WTC11 (cell line): ENCODE measurements at regions not wholly inside any gene's neighbourhood (a gene's known extent, or its start where the extent isn't known, plus 50 kb on each side); places are given as distances from the start of the nearest gene placed in this dataset.

Experiments used
- ATF6 ChIP-seq: sonication (generic); formaldehyde crosslinking; IDR thresholded peaks from 2 replicates; pipeline ENCODE4 v1.8.1; 2023; ENCODE audit warnings: mild to moderate bottlenecking, missing genetic modification reagents
- CBFB ChIP-seq: sonication (generic); formaldehyde crosslinking; IDR thresholded peaks from 2 replicates; pipeline ENCODE4 v1.8.1; 2022; ENCODE audit warnings: mild to moderate bottlenecking, low read depth, missing genetic modification reagents
- HMGA2 ChIP-seq: fragments of 250-450 bp; sonication (Bioruptor Pico); IDR thresholded peaks from 2 replicates; pipeline ENCODE4 v1.4.0; 2021; ENCODE audit warnings: mild to moderate bottlenecking, moderate library complexity
- HMGXB4 ChIP-seq: sonication (generic); formaldehyde crosslinking; IDR thresholded peaks from 2 replicates; pipeline ENCODE4 v1.8.1; 2023; ENCODE audit warnings: mild to moderate bottlenecking, moderate library complexity, missing genetic modification reagents
- IRF2 ChIP-seq: sonication (generic); formaldehyde crosslinking; IDR thresholded peaks from 2 replicates; pipeline ENCODE4 v1.8.0; 2022; ENCODE audit warnings: low read depth, missing genetic modification reagents, borderline replicate concordance
- SMAD4 ChIP-seq: sonication (generic); formaldehyde crosslinking; IDR thresholded peaks from 2 replicates; pipeline ENCODE4 v1.8.0; 2022; ENCODE audit warnings: mild to moderate bottlenecking, missing genetic modification reagents
- USF2 ChIP-seq: sonication (generic); formaldehyde crosslinking; IDR thresholded peaks from 2 replicates; pipeline ENCODE4 v1.8.1; 2023; ENCODE audit warnings: mild to moderate bottlenecking, missing genetic modification reagents, moderate library complexity
- ZNF512 ChIP-seq: sonication (generic); formaldehyde crosslinking; IDR thresholded peaks from 2 replicates; pipeline ENCODE4 v1.8.1; 2022; ENCODE audit warnings: missing genetic modification reagents, borderline replicate concordance
- TF ChIP-seq, protein P1 (sequence below): fragments of 200-600 bp; IDR thresholded peaks from 2 replicates; pipeline ENCODE4 v1.8.0; 2022; ENCODE audit warnings: antibody characterized with exemption
- TF ChIP-seq, protein P2 (sequence below): fragments of 250-450 bp; sonication (Bioruptor Pico); conservative IDR thresholded peaks from 2 replicates; pipeline ENCODE4 v1.9.0; 2021; ENCODE audit warnings: mild to moderate bottlenecking

DNA sequence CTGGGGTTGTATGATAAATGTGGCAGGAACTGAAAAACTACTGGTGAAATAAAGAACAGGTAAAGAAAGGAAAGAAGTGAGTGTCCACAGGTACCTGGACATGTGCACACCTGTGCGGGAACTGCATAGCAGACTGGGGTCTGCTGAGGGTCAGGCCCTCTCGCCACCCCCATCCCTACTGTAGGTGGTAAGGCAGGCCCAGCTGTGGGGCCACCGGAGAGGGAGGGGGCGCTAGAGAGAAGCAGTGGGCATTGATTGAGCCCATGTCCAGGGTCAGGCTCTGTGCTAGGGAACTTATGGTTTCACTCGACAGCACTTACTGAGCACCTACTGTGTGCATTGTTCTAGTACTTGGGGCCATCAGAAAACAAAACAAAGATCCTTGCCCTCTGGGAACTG is 400.5 kb downstream of the MATN1 start:
- TF ChIP-seq, protein P1, sequence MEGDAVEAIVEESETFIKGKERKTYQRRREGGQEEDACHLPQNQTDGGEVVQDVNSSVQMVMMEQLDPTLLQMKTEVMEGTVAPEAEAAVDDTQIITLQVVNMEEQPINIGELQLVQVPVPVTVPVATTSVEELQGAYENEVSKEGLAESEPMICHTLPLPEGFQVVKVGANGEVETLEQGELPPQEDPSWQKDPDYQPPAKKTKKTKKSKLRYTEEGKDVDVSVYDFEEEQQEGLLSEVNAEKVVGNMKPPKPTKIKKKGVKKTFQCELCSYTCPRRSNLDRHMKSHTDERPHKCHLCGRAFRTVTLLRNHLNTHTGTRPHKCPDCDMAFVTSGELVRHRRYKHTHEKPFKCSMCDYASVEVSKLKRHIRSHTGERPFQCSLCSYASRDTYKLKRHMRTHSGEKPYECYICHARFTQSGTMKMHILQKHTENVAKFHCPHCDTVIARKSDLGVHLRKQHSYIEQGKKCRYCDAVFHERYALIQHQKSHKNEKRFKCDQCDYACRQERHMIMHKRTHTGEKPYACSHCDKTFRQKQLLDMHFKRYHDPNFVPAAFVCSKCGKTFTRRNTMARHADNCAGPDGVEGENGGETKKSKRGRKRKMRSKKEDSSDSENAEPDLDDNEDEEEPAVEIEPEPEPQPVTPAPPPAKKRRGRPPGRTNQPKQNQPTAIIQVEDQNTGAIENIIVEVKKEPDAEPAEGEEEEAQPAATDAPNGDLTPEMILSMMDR, result no peak
- TF ChIP-seq ATF6 (CRISPR knock-in tag) (no peak), SMAD4 (CRISPR knock-in tag) (no peak), IRF2 (CRISPR knock-in tag) (no peak), USF2 (CRISPR knock-in tag) (no peak), HMGXB4 (no peak), HMGA2 (CRISPR knock-in tag) (no peak), ZNF512 (CRISPR knock-in tag) (no peak), CBFB (CRISPR knock-in tag) (no peak)
- TF ChIP-seq, protein P2, sequence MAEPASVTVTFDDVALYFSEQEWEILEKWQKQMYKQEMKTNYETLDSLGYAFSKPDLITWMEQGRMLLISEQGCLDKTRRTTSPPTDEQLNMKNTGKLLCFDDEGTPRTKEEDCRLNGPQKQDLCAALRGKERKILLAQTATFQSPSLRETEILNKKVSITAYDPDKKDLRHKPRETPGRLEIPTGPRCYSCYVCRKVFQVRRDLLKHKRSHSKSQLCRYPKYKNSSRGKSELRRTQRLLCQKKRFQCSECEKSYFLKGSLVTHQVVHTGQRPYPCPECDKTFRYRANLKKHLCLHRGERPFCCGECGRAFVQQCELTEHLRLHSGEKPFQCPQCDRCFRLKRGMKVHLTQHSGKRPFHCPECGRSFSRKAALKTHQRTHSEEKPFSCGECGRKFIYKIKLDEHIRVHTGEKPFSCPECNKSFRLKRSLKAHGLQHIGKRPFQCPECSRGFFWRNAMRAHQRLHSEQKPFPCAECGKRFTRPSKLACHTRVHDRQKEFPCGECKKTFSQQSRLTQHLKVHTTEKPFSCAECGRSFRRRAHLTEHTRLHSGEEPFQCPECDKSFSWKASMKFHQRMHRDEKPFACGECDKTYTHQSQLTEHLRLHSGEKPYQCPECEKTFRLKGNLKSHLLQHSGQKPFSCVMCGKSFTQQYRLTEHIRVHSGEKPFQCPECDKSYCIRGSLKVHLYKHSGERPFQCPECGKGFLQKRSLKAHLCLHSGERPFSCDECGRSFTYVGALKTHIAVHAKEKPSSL (CRISPR knock-in tag), result no peak
